BJ (cell line): ENCODE measurements at regions not wholly inside any gene's neighbourhood (a gene's known extent, or its start where the extent isn't known, plus 50 kb on each side); places are given as distances from the start of the nearest gene placed in this dataset.

Source experiments
- CTCF ChIA-PET: fragments of 350-600 bp; formaldehyde crosslinking; extraction: SDS; loops from one replicate; lab custom pipeline; 2021; ENCODE audit warnings: antibody characterized with exemption, inconsistent platforms; lab: Yijun Ruan, JAX
- POLR2A ChIA-PET: fragments of 300-600 bp; sonication (Branson Sonifier 250); formaldehyde crosslinking; extraction: SDS; loops from one replicate; lab custom pipeline; 2021; ENCODE audit warnings: antibody characterized with exemption; lab: Charles Lee
- DNase-seq: peaks from one replicate; pipeline ENCODE4 v3.0.0-alpha.2; 2011; ENCODE audit warnings: low read depth
- H3K27me3 ChIP-seq: 2 replicates; pipeline ENCODE4 v1.6.0; 2011; ENCODE audit warnings: low read length; ENCODE audit not compliant: control insufficient read depth, insufficient read depth
- H3K36me3 ChIP-seq: 2 replicates; pipeline ENCODE4 v1.5.1; 2011; ENCODE audit warnings: low read length; ENCODE audit not compliant: control insufficient read depth, insufficient read depth
- H3K4me3 ChIP-seq: 2 replicates; pipeline ENCODE4 v1.5.1; 2011; ENCODE audit warnings: low read depth, mild to moderate bottlenecking, control low read depth, low read length
- CTCF ChIP-seq: IDR thresholded peaks from 2 replicates; pipeline ENCODE4 v1.5.1; 2011; ENCODE audit warnings: low read depth, mild to moderate bottlenecking, control low read depth, inconsistent platforms, low read length, moderate library complexity; ENCODE audit not compliant: insufficient read depth

GRCh38 chr10:120282421-120282820 lies 174.6 kb upstream of the PLPP4 start:
- H3K27me3 ChIP-seq = no peaks in the 10 kb centered on the region
- H3K4me3 ChIP-seq = no peak overlapping the region
- no peaks in the 10 kb centered on the region for H3K36me3 ChIP-seq
- ChIA-PET CTCF (no interaction called here), POLR2A (no interaction called here)
- DNase-seq = no peak
- TF ChIP-seq CTCF = no peak

- DNase-seq = no peak
- CTCF ChIA-PET = interaction anchor here (1.5 kb wide), 1 partner anchor 19 kb away, joined by 5 read pairs; no protein-coding TSS in a partner anchor
- Histone ChIP-seq H3K27me3 (no peaks in the 10 kb centered on the region), H3K4me3 (no peak overlapping the region), H3K36me3 (no peaks in the 10 kb centered on the region)
- POLR2A ChIA-PET = no interaction called here
- TF ChIP-seq CTCF = no peak
Measured at GRCh38 chr10:120282846-120283492, 174.1 kb upstream of the PLPP4 start.

- H3K4me3 ChIP-seq = no peak overlapping the region
- no peaks in the 10 kb centered on the region for H3K27me3 ChIP-seq
- ChIA-PET POLR2A (no interaction called here), CTCF (interaction anchor here (0.9 kb wide), 1 partner anchor 8 kb away, joined by 3 read pairs; no protein-coding TSS in a partner anchor)
- DNase-seq = no peak
- TF ChIP-seq CTCF = no peak
- no peaks in the 10 kb centered on the region for H3K36me3 ChIP-seq
Measured at GRCh38 chr10:120285408-120285807, 171.6 kb upstream of the PLPP4 start.

GRCh38 chr10:120286280-120286679 lies 170.7 kb upstream of the PLPP4 start:
- ChIA-PET POLR2A (no interaction called here), CTCF (no interaction called here)
- no peak for TF ChIP-seq CTCF
- no peaks in the 10 kb centered on the region for H3K36me3 ChIP-seq
- no peak for DNase-seq
- no peaks in the 10 kb centered on the region for H3K27me3 ChIP-seq
- H3K4me3 ChIP-seq = no peak overlapping the region

- ChIA-PET CTCF (no interaction called here), POLR2A (no interaction called here)
- no peak for TF ChIP-seq CTCF
- H3K36me3 ChIP-seq = no peaks in the 10 kb centered on the region
- H3K4me3 ChIP-seq = no peak overlapping the region
- no peak for DNase-seq
- H3K27me3 ChIP-seq = no peaks in the 10 kb centered on the region; the same call in 1 of the 2 replicates
Measured at GRCh38 chr10:120300513-120300912, 156.5 kb upstream of the PLPP4 start.
